DND-41 (cell line): ENCODE measurements at regions not wholly inside any gene's neighbourhood (a gene's known extent, or its start where the extent isn't known, plus 50 kb on each side); places are given as distances from the start of the nearest gene placed in this dataset.

Experiments used
- CTCF ChIP-seq: IDR thresholded peaks from 2 replicates; pipeline ENCODE4 v1.5.1; 2012; ENCODE audit warnings: borderline replicate concordance, low read length, moderate library complexity, mild to moderate bottlenecking; ENCODE audit not compliant: poor library complexity, severe bottlenecking; ENCODE audit errors: extremely low read depth
- EZH2 ChIP-seq: IDR thresholded peaks from 3 replicates; pipeline ENCODE4 v1.6.1; 2012; ENCODE audit warnings: borderline replicate concordance, low read depth, mild to moderate bottlenecking, moderate library complexity, low read length, inconsistent platforms; ENCODE audit not compliant: severe bottlenecking

GRCh38 chr3:67104388-67104787 lies 106.3 kb downstream of the KBTBD8 start:
- no peak for TF ChIP-seq CTCF
- no peak for TF ChIP-seq EZH2
